A673 (cell line): ENCODE measurements at regions not wholly inside any gene's neighbourhood (a gene's known extent, or its start where the extent isn't known, plus 50 kb on each side); places are given as distances from the start of the nearest gene placed in this dataset.

Experiments
- BruUV-seq: library from RNA; stranded (reverse); fragments of 400-500 nt; replicated peaks from 2 replicates; lab custom pipeline; 2021; lab: Mats Ljungman, UMichigan
- CTCF ChIA-PET: fragments of 300-600 bp; sonication (Branson Sonifier 250); formaldehyde crosslinking; loops from one replicate; lab custom pipeline; 2022; ENCODE audit warnings: antibody characterized with exemption; lab: Charles Lee
- POLR2A ChIA-PET: fragments of 300-600 bp; sonication (Branson Sonifier 250); formaldehyde crosslinking; loops from one replicate; lab custom pipeline; 2022; ENCODE audit warnings: antibody characterized with exemption; ENCODE audit not compliant: low non-redundant PET; lab: Charles Lee
- DNase-seq: peaks from one replicate; pipeline ENCODE4 v3.0.0-alpha.2; 2015; ENCODE audit warnings: low spot score
- H3K27ac ChIP-seq: fragments of 200-600 bp; sonication (generic); 2 replicates; pipeline ENCODE4 v1.5.1; 2016; ENCODE audit warnings: mixed run types, low read depth, mild to moderate bottlenecking, mixed read lengths, antibody characterized with exemption, low read length; ENCODE audit not compliant: poor library complexity, severe bottlenecking
- H3K27me3 ChIP-seq: fragments of 200-600 bp; sonication (generic); replicated peaks from 2 replicates; pipeline ENCODE4 v1.6.1; 2017; ENCODE audit warnings: mixed run types, low read depth, mild to moderate bottlenecking, mixed read lengths, antibody characterized with exemption, low read length; ENCODE audit not compliant: insufficient read depth, poor library complexity
- H3K36me3 ChIP-seq: fragments of 200-600 bp; sonication (generic); 2 replicates; pipeline ENCODE4 v1.6.1; 2016; ENCODE audit warnings: mixed run types, mild to moderate bottlenecking, mixed read lengths, antibody characterized with exemption, low read length; ENCODE audit not compliant: insufficient read depth, poor library complexity, severe bottlenecking
- H3K4me1 ChIP-seq: fragments of 200-600 bp; sonication (generic); 2 replicates; pipeline ENCODE4 v1.6.1; 2017; ENCODE audit warnings: mixed run types, mild to moderate bottlenecking, mixed read lengths, antibody characterized with exemption, low read length; ENCODE audit not compliant: insufficient read depth, poor library complexity, severe bottlenecking
- H3K4me3 ChIP-seq: fragments of 200-600 bp; sonication (generic); 2 replicates; pipeline ENCODE4 v1.5.1; 2016; ENCODE audit warnings: low read depth, mixed run types, mild to moderate bottlenecking, mixed read lengths, low read length; ENCODE audit not compliant: poor library complexity, severe bottlenecking
- H3K9me3 ChIP-seq: fragments of 200-600 bp; sonication (generic); 2 replicates; pipeline ENCODE4 v1.6.1; 2016; ENCODE audit warnings: mixed run types, low read depth, mild to moderate bottlenecking, mixed read lengths, antibody characterized with exemption, low read length; ENCODE audit not compliant: poor library complexity, severe bottlenecking
- EZH2 ChIP-seq: fragments of 200-600 bp; sonication (generic); IDR thresholded peaks from 2 replicates; pipeline ENCODE4 v1.6.1; 2017; ENCODE audit warnings: borderline replicate concordance, low read depth, mild to moderate bottlenecking, mixed read lengths, antibody characterized with exemption, low read length; ENCODE audit not compliant: poor library complexity, severe bottlenecking
- intact Hi-C: fragments of 100-400 bp; cut with micrococcal nuclease; formaldehyde crosslinking; loops from one replicate; pipeline ENCODE4 v1.10.0; 2022; ENCODE audit not compliant: unreplicated experiment
- TF ChIP-seq, protein P1 (sequence below): fragments of 300-800, 200-600 bp; sonication (generic); conservative IDR thresholded peaks from 2 replicates; pipeline ENCODE4 v1.5.1; 2017; ENCODE audit warnings: low read depth, mild to moderate bottlenecking, antibody characterized with exemption, low read length, moderate library complexity, mixed read lengths

DNA sequence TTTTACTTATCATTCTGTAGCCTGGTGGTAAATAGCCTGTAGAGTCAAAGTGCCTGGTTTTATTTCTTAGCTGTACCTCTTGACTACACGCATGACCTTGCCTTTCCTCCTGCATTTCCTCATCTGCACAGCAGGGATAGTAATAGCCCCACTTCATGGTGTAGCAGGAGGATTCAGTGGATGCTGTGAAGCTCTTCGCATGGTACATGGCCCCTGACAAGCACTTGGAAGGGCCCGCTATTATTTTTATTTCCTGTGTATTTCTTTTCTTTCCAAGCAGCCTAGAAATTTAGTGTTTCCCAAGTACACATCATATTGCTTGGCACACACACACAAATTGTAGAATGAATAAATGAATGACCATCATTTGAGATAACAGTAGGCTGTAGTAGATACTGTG, 547.2 kb downstream of the CDH26 start:
- ChIA-PET POLR2A (no interaction called here), CTCF (no interaction called here)
- Histone ChIP-seq H3K4me3 (no peak overlapping the region), H3K27ac (no peak overlapping the region), H3K4me1 (no peaks in the 10 kb centered on the region), H3K36me3 (no peaks in the 10 kb centered on the region), H3K27me3 (no peaks in the 10 kb centered on the region), H3K9me3 (no peaks in the 10 kb centered on the region)
- TF ChIP-seq, protein P1, sequence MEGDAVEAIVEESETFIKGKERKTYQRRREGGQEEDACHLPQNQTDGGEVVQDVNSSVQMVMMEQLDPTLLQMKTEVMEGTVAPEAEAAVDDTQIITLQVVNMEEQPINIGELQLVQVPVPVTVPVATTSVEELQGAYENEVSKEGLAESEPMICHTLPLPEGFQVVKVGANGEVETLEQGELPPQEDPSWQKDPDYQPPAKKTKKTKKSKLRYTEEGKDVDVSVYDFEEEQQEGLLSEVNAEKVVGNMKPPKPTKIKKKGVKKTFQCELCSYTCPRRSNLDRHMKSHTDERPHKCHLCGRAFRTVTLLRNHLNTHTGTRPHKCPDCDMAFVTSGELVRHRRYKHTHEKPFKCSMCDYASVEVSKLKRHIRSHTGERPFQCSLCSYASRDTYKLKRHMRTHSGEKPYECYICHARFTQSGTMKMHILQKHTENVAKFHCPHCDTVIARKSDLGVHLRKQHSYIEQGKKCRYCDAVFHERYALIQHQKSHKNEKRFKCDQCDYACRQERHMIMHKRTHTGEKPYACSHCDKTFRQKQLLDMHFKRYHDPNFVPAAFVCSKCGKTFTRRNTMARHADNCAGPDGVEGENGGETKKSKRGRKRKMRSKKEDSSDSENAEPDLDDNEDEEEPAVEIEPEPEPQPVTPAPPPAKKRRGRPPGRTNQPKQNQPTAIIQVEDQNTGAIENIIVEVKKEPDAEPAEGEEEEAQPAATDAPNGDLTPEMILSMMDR, result no peak
- no peak for TF ChIP-seq EZH2
- BruUV-seq, result no TSS peak
- intact Hi-C loops, result no loop called here
- no peak for DNase-seq

DNA sequence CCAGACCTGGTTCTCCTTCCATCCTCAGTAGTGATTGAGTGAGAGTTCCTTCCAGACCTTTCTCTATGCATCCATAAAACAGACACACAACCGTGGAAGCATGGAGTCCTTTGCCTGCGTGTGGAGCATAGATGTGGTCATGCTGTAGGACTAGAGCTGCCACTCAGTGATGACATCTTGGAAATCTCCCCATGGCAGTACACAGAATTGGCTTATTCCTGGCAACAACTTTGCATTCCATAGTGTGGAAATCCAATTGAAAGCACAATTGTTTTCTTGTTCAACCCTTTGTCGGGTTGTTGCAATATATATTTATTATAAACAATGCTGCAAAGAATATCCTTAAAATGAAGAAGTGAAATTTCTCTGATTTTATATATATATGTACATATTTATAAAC, 547.8 kb downstream of the CDH26 start:
- no TSS peak for BruUV-seq
- POLR2A ChIA-PET, result no interaction called here
- Histone ChIP-seq H3K4me3 (no peak overlapping the region), H3K27me3 (no peaks in the 10 kb centered on the region), H3K27ac (no peak overlapping the region), H3K36me3 (no peaks in the 10 kb centered on the region), H3K4me1 (no peaks in the 10 kb centered on the region), H3K9me3 (no peaks in the 10 kb centered on the region)
- DNase-seq, result no peak
- no peak for TF ChIP-seq EZH2
- TF ChIP-seq, protein P1, result no peak
- CTCF ChIA-PET, result no interaction called here
- intact Hi-C loops, result no loop called here

DNA sequence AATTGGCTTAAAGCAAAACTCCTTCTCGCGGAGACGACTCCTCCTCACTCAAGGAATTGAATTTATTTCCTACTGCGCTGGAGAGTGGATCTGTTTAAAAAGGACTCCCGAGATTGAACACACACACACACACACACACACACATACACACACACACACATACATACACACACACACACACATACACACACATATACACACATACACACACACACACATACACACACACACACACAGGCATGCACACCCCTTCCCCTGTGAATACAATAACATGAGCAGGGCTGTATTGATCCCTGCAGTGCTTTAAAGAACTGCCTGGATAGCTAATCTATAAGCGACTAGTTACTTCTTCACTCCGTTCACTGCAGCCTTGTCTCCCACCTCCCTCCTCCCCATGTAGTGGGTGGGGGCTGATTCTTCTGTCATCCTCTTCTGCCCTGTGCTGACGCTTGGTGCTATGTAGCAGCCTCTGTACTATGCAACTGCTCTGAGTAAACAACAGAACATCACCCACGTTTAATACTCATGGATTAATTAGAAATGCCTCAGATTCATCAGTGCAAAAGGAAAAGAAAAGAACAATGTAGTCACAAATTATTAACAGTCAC, 549.0 kb downstream of the CDH26 start:
- POLR2A ChIA-PET, result no interaction called here
- no TSS peak for BruUV-seq
- no peak overlapping the region for H3K4me3 ChIP-seq
- no peaks in the 10 kb centered on the region for H3K27me3 ChIP-seq
- no peak overlapping the region for H3K27ac ChIP-seq
- TF ChIP-seq EZH2, result no peak
- no peaks in the 10 kb centered on the region for H3K4me1 ChIP-seq
- CTCF ChIA-PET, result no interaction called here
- H3K9me3 ChIP-seq, result no peaks in the 10 kb centered on the region
- no peak for DNase-seq
- no peaks in the 10 kb centered on the region for H3K36me3 ChIP-seq
- intact Hi-C loops, result no loop called here

DNA sequence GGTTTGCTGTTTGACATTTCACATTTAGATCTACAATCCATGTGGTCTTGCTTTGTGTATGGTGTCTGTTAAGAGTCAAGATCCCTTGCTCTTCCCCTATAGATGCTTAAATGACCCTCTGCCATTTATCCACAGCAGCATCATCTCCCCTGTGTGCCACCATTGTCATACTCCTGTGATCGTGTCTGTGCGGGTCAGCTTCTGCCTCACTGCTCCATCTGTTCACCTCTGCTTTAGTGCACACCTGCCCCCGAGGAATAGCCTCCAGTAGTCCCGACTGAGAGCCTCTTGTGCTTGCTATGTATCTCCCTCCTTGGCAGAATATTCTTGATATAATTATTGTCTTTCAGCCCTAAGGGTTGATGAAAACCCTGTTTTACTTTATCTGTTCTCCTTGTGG, 551.2 kb downstream of the CDH26 start:
- DNase-seq, result no peak
- BruUV-seq, result no TSS peak

More for the DNA sequence above, 551.2 kb downstream of the CDH26 start:
- H3K27me3 ChIP-seq, result no peaks in the 10 kb centered on the region
- no peaks in the 10 kb centered on the region for H3K4me1 ChIP-seq
- H3K9me3 ChIP-seq, result no peaks in the 10 kb centered on the region
- ChIA-PET CTCF (no interaction called here), POLR2A (no interaction called here)
- no peak overlapping the region for H3K27ac ChIP-seq
- H3K4me3 ChIP-seq, result no peak overlapping the region
- H3K36me3 ChIP-seq, result no peaks in the 10 kb centered on the region
- no peak for TF ChIP-seq EZH2
- TF ChIP-seq, protein P1, result no peak
- intact Hi-C loops, result no loop called here
